HK-2 (cell line): ENCODE measurements at regions not wholly inside any gene's neighbourhood (a gene's known extent, or its start where the extent isn't known, plus 50 kb on each side); places are given as distances from the start of the nearest gene placed in this dataset.
"Not testable (repeated sequence)": the region's sequence is repeated elsewhere in the genome, so short reads cannot be mapped to it uniquely, and the experiment has no call there.

Experiments
- DNase-seq: peaks from one replicate; pipeline ENCODE4 v3.0.0-alpha.2; 2018; ENCODE audit not compliant: unreplicated experiment

DNA sequence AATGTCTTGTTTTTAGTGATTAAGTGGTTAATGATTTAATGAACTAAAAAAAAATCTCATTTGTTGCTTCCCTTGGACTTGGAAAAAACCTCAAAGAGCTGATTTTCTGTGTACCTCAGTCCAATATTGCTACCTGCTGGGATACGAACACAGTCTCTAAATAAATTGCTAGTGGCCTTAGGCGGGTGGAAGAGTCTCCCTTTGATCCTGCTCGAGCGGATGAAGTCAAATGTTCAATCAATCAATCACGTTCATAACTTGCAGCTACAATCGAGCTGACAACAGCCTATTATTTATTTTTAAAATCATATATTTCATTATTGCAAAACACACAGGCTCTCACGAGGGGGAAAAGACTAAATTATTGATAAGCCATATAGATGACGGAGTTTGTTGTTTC is 57.3 kb upstream of the HABP2 start:
- no peak for DNase-seq

DNA sequence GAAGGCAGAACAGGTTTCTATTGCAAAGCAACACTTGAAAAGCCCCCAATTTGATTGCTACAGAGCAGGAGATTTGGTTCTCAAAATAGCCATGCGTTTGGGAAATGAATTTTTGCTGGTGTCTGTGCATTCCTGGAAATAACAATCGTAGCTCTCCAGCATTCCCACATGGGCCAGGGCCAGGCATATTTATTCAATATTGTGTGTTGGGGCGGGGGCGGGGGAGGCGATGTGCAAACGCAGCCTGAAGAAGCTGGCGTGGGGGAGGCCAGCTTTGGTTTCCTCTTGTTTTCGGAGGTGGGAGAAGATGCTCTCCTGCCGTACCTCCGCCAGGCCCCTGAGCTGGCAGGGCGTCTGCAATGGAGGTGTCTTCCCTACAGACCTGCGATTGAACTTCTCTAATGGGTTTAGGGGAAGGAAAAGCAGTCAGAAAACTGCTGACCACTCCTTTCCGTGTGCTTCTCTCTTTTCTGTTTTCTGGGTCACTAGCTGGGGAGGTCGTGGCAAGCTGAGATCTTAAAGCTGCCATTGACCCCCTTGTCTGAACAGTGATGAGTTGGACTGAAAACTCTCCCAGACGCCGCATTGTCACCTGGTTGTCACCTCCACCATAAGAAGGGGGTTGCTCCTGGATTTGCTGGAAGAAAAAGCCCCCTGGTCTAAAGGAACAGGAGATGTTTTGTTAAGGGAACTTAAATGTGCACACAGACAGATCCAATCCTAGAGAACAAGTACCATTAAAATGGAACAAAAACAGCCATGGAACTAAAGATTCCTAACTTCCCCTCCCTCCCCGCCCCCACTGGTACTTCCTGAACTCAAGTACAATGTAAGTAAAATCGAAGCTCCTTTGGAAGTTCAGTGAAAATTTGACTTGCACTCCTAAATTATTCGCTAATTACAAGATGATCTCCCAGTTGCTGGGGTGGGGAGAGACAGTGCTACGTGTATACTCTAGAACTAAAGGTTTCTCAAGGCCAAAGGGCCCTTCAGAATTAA is 56.4 kb upstream of the HABP2 start:
- no peak for DNase-seq

DNA sequence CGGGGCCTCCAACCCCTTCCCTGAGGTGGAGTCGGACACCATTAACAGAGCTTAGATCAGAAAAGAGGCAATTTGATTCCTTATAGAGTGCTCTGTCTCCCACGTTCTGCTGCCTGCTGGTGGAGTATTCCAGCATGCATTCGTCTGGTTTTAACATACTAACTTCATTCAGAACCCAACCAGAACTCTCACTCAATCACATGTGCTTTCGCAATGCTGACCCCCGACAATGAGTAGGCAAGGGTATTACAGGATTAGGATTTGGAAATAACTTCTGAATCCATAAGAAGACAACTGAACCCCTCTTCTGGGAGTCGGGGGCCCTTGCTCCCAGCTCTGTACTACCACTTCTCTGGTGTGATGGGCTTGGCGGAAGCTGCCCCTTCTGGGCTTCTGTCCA is 55.7 kb upstream of the HABP2 start:
- DNase-seq, result no peak

DNA sequence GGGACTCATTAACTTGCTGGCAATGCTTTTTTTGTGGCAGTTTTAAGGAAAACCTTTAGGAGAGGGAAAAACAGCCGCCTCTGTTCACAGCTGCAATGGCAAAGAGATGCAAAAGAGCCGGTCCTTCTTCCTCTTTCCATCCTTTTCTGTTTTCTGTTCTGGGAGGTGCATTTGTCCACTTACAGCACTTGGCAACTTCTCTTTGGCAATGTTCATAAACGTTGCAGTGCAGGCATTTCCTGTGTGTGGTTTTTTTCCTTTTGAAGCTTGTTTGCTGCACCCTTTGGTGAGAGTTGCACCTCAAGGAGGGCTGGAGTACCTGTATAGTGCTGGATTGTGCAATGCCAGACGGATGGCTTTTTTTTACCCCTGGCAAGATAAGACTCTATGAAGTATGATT is 53.9 kb upstream of the HABP2 start:
- no peak for DNase-seq

DNA sequence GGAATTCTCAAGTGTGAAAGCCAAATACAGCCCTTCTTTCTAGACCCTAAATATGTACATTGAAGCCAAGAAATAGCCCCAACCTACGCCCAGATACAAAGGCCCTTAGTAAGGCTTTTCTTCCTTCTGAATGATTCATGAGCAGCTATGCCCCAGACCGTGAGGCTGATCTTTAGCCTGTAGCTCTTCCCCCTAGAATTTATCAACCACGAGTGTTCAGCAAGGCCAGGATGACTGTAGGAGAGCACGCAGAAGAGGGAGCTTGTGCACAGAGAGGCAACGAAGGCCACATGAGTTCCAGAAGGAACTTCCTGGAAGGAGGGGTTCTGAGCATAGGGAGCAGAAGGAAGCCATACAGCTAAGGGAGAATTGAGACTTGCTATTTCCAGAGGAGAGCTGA is 53.0 kb upstream of the HABP2 start:
- DNase-seq, result no peak

DNA sequence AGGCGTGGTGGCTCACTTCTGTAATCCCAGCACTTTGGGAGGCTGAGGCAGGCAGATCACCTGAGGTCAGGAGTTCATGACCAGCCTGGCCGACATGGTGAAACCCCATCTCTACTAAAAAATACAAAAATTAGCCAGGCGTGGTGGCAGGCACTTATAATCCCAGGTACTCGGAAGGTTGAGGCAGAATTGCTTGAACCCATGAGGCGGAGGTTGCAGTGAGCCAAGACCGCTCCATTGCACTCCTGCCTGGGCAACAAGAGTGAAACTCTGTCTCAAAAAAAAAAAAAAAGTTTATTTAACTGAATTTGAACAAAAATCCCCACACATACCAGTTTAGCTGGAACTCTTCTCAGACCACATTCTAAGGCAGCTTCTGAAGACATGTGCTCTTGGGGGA is 51.8 kb upstream of the HABP2 start:
- DNase-seq, result not testable (repeated sequence)
